ENCODE measurements at regions not wholly inside any gene's neighbourhood (a gene's known extent, or its start where the extent isn't known, plus 50 kb on each side); places are given as distances from the start of the nearest gene placed in this dataset.

DNA sequence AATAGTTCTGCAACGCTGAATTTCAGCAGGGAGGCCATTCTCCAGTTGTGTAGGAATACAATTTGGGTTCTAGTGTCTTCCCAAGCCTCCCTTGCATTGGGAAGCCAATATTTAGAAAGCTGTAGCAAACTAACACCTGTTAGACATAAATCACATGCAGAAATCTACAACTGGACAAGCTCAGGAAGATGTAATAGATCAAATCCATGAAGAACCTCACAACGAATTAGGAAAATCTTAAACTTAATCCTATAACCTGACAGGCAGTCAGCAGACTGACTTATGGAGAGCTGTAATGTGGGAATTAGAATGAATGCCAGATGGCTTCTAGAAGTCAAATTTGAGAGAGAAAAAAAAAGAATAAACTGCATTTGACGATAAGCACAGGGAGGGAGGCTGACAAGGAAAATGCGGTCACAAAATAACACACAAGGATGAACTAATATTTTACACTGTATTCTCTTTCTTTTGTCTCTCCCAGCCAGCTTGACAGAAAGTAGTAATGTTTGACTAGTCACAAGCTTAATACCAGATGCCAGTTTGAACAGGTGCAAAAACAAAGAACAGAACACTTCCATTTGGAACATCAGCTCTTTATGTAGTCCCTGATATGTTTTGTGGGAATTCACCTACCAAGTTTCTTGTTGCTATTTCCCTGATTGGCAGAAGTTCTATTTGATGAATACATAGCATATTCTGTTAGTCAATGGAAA, 50.8 kb upstream of the FANCL start:
- no peak for DNase-seq
